Endothelial cell (in vitro differentiated cells): ENCODE measurements at regions not wholly inside any gene's neighbourhood (a gene's known extent, or its start where the extent isn't known, plus 50 kb on each side); places are given as distances from the start of the nearest gene placed in this dataset.

ENCODE experiments used
- DNase-seq: peaks from one replicate; pipeline ENCODE4 v3.0.0; 2021; ENCODE audit warnings: low spot score
- H3K27ac Mint-ChIP-seq: one replicate; pipeline ENCODE4 v1.8.0; 2021; ENCODE audit warnings: mixed read lengths, inconsistent platforms; ENCODE audit not compliant: unreplicated experiment
- H3K27me3 Mint-ChIP-seq: one replicate; pipeline ENCODE4 v1.8.0; 2021; ENCODE audit warnings: mild to moderate bottlenecking, moderate library complexity, mixed read lengths, inconsistent platforms; ENCODE audit not compliant: unreplicated experiment
- H3K36me3 Mint-ChIP-seq: one replicate; pipeline ENCODE4 v1.8.0; 2021; ENCODE audit warnings: mild to moderate bottlenecking, low read depth, mixed read lengths, inconsistent platforms; ENCODE audit not compliant: unreplicated experiment
- H3K4me1 Mint-ChIP-seq: one replicate; pipeline ENCODE4 v1.8.0; 2021; ENCODE audit warnings: mild to moderate bottlenecking, mixed read lengths, inconsistent platforms; ENCODE audit not compliant: unreplicated experiment
- H3K4me3 Mint-ChIP-seq: one replicate; pipeline ENCODE4 v1.8.0; 2021; ENCODE audit warnings: mild to moderate bottlenecking, mixed read lengths, inconsistent platforms; ENCODE audit not compliant: unreplicated experiment
- H3K9me3 Mint-ChIP-seq: one replicate; pipeline ENCODE4 v1.8.0; 2021; ENCODE audit warnings: mixed read lengths, inconsistent platforms; ENCODE audit not compliant: unreplicated experiment
- CTCF ChIP-seq: fragments of 200-600 bp; sonication (generic); IDR thresholded peaks from one replicate; pipeline ENCODE4 v1.5.0; 2021; ENCODE audit warnings: antibody characterized with exemption; ENCODE audit not compliant: unreplicated experiment

GRCh38 chr3:31406896-31407295 lies 125.8 kb upstream of the STT3B start:
- no peak overlapping the region for H3K27ac Mint-ChIP-seq
- no peak for DNase-seq
- no peaks in the 10 kb centered on the region for H3K9me3 Mint-ChIP-seq
- TF ChIP-seq CTCF, result no peak
- peaks cover 3% of the 10 kb centered on the region for H3K4me1 Mint-ChIP-seq
- H3K4me3 Mint-ChIP-seq, result no peak overlapping the region
- no peaks in the 10 kb centered on the region for H3K36me3 Mint-ChIP-seq
- peaks cover 2% of the 10 kb centered on the region for H3K27me3 Mint-ChIP-seq

GRCh38 chr3:31407665-31408064 lies 125.1 kb upstream of the STT3B start:
- Mint-ChIP-seq H3K27ac (no peak overlapping the region), H3K36me3 (no peaks in the 10 kb centered on the region), H3K9me3 (no peaks in the 10 kb centered on the region), H3K4me1 (no peaks in the 10 kb centered on the region), H3K27me3 (no peaks in the 10 kb centered on the region), H3K4me3 (no peak overlapping the region)
- TF ChIP-seq CTCF, result no peak
- no peak for DNase-seq

GRCh38 chr3:31408720-31409119 lies 124.0 kb upstream of the STT3B start:
- H3K27me3 Mint-ChIP-seq, result no peaks in the 10 kb centered on the region
- H3K9me3 Mint-ChIP-seq, result no peaks in the 10 kb centered on the region
- no peak overlapping the region for H3K27ac Mint-ChIP-seq
- no peak overlapping the region for H3K4me3 Mint-ChIP-seq
- no peak for DNase-seq
- no peak for TF ChIP-seq CTCF
- no peaks in the 10 kb centered on the region for H3K4me1 Mint-ChIP-seq
- no peaks in the 10 kb centered on the region for H3K36me3 Mint-ChIP-seq

- no peak overlapping the region for H3K27ac Mint-ChIP-seq
- no peaks in the 10 kb centered on the region for H3K36me3 Mint-ChIP-seq
- DNase-seq, result no peak
- no peak for TF ChIP-seq CTCF
- no peaks in the 10 kb centered on the region for H3K4me1 Mint-ChIP-seq
- no peak overlapping the region for H3K4me3 Mint-ChIP-seq
- no peaks in the 10 kb centered on the region for H3K27me3 Mint-ChIP-seq
- no peaks in the 10 kb centered on the region for H3K9me3 Mint-ChIP-seq
Measured at GRCh38 chr3:31409389-31409788, 123.3 kb upstream of the STT3B start.

- H3K4me3 Mint-ChIP-seq, result no peak overlapping the region
- TF ChIP-seq CTCF, result no peak
- DNase-seq, result no peak
- no peaks in the 10 kb centered on the region for H3K27me3 Mint-ChIP-seq
- H3K9me3 Mint-ChIP-seq, result no peaks in the 10 kb centered on the region
- no peaks in the 10 kb centered on the region for H3K4me1 Mint-ChIP-seq
- H3K36me3 Mint-ChIP-seq, result no peaks in the 10 kb centered on the region
- H3K27ac Mint-ChIP-seq, result no peak overlapping the region
Measured at GRCh38 chr3:31409866-31410265, 122.9 kb upstream of the STT3B start.
